ENCODE measurements at regions not wholly inside any gene's neighbourhood (a gene's known extent, or its start where the extent isn't known, plus 50 kb on each side); places are given as distances from the start of the nearest gene placed in this dataset.

GRCh38 chr22:49469896-49470740 is 357.6 kb downstream of the BRD1 start:
- Histone ChIP-seq H3K27ac (ENCODE audit: low read length) (no peak overlapping the region), H3K27me3 (ENCODE audit: insufficient read depth, low read length) (no peaks in the 10 kb centered on the region), H3K4me1 (ENCODE audit: insufficient read depth, low read length) (no peaks in the 10 kb centered on the region), H3K9me3 (ENCODE audit: insufficient read depth, low read depth, low read length) (no peaks in the 10 kb centered on the region), H3K9ac (ENCODE audit: low read depth, low read length) (no peak overlapping the region), H3K36me3 (ENCODE audit: insufficient read depth, low read depth, low read length) (no peaks in the 10 kb centered on the region), H3K4me3 (ENCODE audit: low read length) (no peak overlapping the region)

- H3K4me1 ChIP-seq (ENCODE audit: insufficient read depth, low read length), result no peaks in the 10 kb centered on the region
- no peaks in the 10 kb centered on the region for H3K27me3 ChIP-seq (ENCODE audit: insufficient read depth, low read length)
- no peaks in the 10 kb centered on the region for H3K36me3 ChIP-seq (ENCODE audit: insufficient read depth, low read depth, low read length)
- no peak overlapping the region for H3K27ac ChIP-seq (ENCODE audit: low read length)
- no peaks in the 10 kb centered on the region for H3K9me3 ChIP-seq (ENCODE audit: insufficient read depth, low read depth, low read length)
- no peak overlapping the region for H3K9ac ChIP-seq (ENCODE audit: low read depth, low read length)
- H3K4me3 ChIP-seq (ENCODE audit: low read length), result no peak overlapping the region
Measured at GRCh38 chr22:49468487-49469198, 359.0 kb downstream of the BRD1 start.

DNA sequence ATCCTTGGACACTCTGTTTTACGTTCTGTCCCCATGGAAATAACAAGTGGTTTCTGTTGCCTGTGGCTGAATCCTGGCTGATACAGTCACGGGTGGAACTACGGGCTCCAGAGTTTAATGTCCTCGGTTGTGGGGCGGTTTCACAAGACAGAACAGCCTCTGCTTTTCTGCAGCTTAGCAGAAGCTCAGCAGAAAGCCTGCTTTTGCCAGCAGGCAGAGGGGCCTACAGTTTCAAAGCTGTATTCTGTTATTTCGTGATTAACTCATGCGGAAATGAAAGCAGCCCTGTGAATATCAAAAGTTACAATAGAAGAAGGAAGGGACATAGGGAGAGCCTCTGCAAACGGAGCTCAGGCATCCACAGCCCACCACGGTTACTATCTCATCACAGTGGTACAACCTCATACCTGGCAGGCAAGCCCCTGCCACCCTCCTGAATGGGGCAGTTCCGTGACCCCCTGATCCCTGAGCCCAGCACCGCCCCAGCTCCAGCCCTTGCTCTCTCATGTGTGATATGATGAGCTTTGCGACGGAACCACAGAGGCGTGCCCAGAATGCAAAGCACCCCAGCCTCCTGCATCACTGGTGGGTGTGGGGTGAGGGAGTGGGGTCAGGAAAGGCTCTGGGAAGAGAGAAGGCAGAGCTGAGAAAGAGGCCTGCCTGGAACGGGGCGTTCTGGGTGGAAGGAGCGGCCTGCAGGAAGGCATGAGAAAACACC is 360.6 kb downstream of the BRD1 start:
- Histone ChIP-seq H3K27me3 (ENCODE audit: insufficient read depth, low read length) (no peaks in the 10 kb centered on the region), H3K9ac (ENCODE audit: low read depth, low read length) (no peak overlapping the region), H3K36me3 (ENCODE audit: insufficient read depth, low read depth, low read length) (no peaks in the 10 kb centered on the region), H3K4me3 (ENCODE audit: low read length) (no peak overlapping the region), H3K27ac (ENCODE audit: low read length) (no peak overlapping the region), H3K9me3 (ENCODE audit: insufficient read depth, low read depth, low read length) (no peaks in the 10 kb centered on the region), H3K4me1 (ENCODE audit: insufficient read depth, low read length) (no peaks in the 10 kb centered on the region)

- Histone ChIP-seq H3K27ac (ENCODE audit: low read length) (no peak overlapping the region), H3K36me3 (ENCODE audit: insufficient read depth, low read depth, low read length) (no peaks in the 10 kb centered on the region), H3K9me3 (ENCODE audit: insufficient read depth, low read depth, low read length) (no peaks in the 10 kb centered on the region), H3K4me3 (ENCODE audit: low read length) (no peak overlapping the region), H3K9ac (ENCODE audit: low read depth, low read length) (no peak overlapping the region), H3K4me1 (ENCODE audit: insufficient read depth, low read length) (no peaks in the 10 kb centered on the region), H3K27me3 (ENCODE audit: insufficient read depth, low read length) (no peaks in the 10 kb centered on the region)
Measured at GRCh38 chr22:49464037-49464436, 363.6 kb downstream of the BRD1 start.

- no peak overlapping the region for H3K9ac ChIP-seq (ENCODE audit: low read depth, low read length)
- H3K4me1 ChIP-seq (ENCODE audit: insufficient read depth, low read length), result no peaks in the 10 kb centered on the region
- H3K9me3 ChIP-seq (ENCODE audit: insufficient read depth, low read depth, low read length), result no peaks in the 10 kb centered on the region
- no peak overlapping the region for H3K4me3 ChIP-seq (ENCODE audit: low read length)
- no peaks in the 10 kb centered on the region for H3K36me3 ChIP-seq (ENCODE audit: insufficient read depth, low read depth, low read length)
- no peak overlapping the region for H3K27ac ChIP-seq (ENCODE audit: low read length)
- no peaks in the 10 kb centered on the region for H3K27me3 ChIP-seq (ENCODE audit: insufficient read depth, low read length)
Measured at GRCh38 chr22:49462795-49463194, 364.9 kb downstream of the BRD1 start.

DNA sequence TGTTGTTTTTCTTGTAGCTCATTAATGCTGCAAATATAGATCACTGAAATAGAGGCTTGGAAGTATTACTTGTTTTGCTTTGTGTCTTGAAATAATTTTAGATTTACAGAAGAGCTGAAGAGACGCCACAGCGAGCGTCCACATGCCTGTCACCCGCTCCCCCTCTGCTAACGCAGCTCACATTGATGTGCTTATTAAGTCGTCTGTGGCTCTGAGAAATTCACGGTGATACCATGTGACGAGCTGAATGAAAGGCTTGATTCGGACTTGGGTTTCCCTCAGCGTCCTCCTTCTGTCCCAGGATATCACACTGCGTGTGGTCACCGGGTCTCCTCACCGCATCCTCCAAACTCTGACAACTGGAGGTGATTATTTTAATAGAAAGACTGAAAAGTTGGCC is 365.4 kb downstream of the BRD1 start:
- H3K4me3 ChIP-seq (ENCODE audit: low read length), result no peak overlapping the region
- no peak overlapping the region for H3K9ac ChIP-seq (ENCODE audit: low read depth, low read length)
- no peaks in the 10 kb centered on the region for H3K9me3 ChIP-seq (ENCODE audit: insufficient read depth, low read depth, low read length)
- no peaks in the 10 kb centered on the region for H3K4me1 ChIP-seq (ENCODE audit: insufficient read depth, low read length)
- no peaks in the 10 kb centered on the region for H3K36me3 ChIP-seq (ENCODE audit: insufficient read depth, low read depth, low read length)
- no peaks in the 10 kb centered on the region for H3K27me3 ChIP-seq (ENCODE audit: insufficient read depth, low read length)
- H3K27ac ChIP-seq (ENCODE audit: low read length), result no peak overlapping the region

GRCh38 chr22:49461674-49462073 is 366.0 kb downstream of the BRD1 start:
- H3K9me3 ChIP-seq (ENCODE audit: insufficient read depth, low read depth, low read length), result no peaks in the 10 kb centered on the region
- H3K4me1 ChIP-seq (ENCODE audit: insufficient read depth, low read length), result no peaks in the 10 kb centered on the region
- H3K4me3 ChIP-seq (ENCODE audit: low read length), result no peak overlapping the region
- H3K36me3 ChIP-seq (ENCODE audit: insufficient read depth, low read depth, low read length), result no peaks in the 10 kb centered on the region
- no peak overlapping the region for H3K9ac ChIP-seq (ENCODE audit: low read depth, low read length)
- no peaks in the 10 kb centered on the region for H3K27me3 ChIP-seq (ENCODE audit: insufficient read depth, low read length)
- no peak overlapping the region for H3K27ac ChIP-seq (ENCODE audit: low read length)

GRCh38 chr22:49460592-49461281 is 366.9 kb downstream of the BRD1 start:
- Histone ChIP-seq H3K36me3 (ENCODE audit: insufficient read depth, low read depth, low read length) (no peaks in the 10 kb centered on the region), H3K9ac (ENCODE audit: low read depth, low read length) (no peak overlapping the region), H3K4me3 (ENCODE audit: low read length) (no peak overlapping the region), H3K4me1 (ENCODE audit: insufficient read depth, low read length) (no peaks in the 10 kb centered on the region), H3K27ac (ENCODE audit: low read length) (no peak overlapping the region), H3K27me3 (ENCODE audit: insufficient read depth, low read length) (no peaks in the 10 kb centered on the region), H3K9me3 (ENCODE audit: insufficient read depth, low read depth, low read length) (no peaks in the 10 kb centered on the region)

DNA sequence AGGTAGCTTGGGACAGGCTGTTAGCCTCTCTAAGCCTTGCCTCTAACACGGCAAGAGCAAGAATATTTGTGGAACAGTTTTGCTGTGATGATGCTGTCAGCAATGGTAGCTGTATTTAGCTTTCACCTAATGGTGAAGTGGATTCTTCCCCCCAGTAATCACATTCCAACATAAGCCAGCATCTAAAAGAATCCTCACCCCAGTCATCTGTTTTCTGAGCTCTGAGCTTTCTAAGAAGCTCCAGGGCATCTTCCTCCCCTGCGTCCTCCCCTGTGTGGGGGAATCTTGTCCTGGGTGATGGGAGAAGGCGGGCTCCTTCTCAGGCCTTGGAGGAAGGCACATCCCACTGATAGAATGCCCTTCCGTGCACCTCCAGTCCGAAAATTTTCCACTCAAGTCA is 367.6 kb downstream of the BRD1 start:
- Histone ChIP-seq H3K27ac (ENCODE audit: low read length) (no peak overlapping the region), H3K27me3 (ENCODE audit: insufficient read depth, low read length) (peaks cover under 1% of the 10 kb centered on the region; the same call in 1 of the 2 replicates), H3K9me3 (ENCODE audit: insufficient read depth, low read depth, low read length) (no peaks in the 10 kb centered on the region), H3K4me1 (ENCODE audit: insufficient read depth, low read length) (no peaks in the 10 kb centered on the region), H3K9ac (ENCODE audit: low read depth, low read length) (no peak overlapping the region), H3K4me3 (ENCODE audit: low read length) (no peak overlapping the region), H3K36me3 (ENCODE audit: insufficient read depth, low read depth, low read length) (no peaks in the 10 kb centered on the region)

GRCh38 chr22:49458708-49459099 is 369.0 kb downstream of the BRD1 start:
- peaks cover 6% of the 10 kb centered on the region; the same call in 1 of the 2 replicates for H3K27me3 ChIP-seq (ENCODE audit: insufficient read depth, low read length)
- H3K9me3 ChIP-seq (ENCODE audit: insufficient read depth, low read depth, low read length), result no peaks in the 10 kb centered on the region
- no peaks in the 10 kb centered on the region for H3K4me1 ChIP-seq (ENCODE audit: insufficient read depth, low read length)
- H3K27ac ChIP-seq (ENCODE audit: low read length), result no peak overlapping the region
- H3K4me3 ChIP-seq (ENCODE audit: low read length), result no peak overlapping the region
- H3K36me3 ChIP-seq (ENCODE audit: insufficient read depth, low read depth, low read length), result no peaks in the 10 kb centered on the region
- no peak overlapping the region for H3K9ac ChIP-seq (ENCODE audit: low read depth, low read length)

GRCh38 chr22:49457946-49458707 is 369.5 kb downstream of the BRD1 start:
- no peaks in the 10 kb centered on the region for H3K9me3 ChIP-seq (ENCODE audit: insufficient read depth, low read depth, low read length)
- peaks cover 9% of the 10 kb centered on the region; the same call in 1 of the 2 replicates for H3K27me3 ChIP-seq (ENCODE audit: insufficient read depth, low read length)
- no peaks in the 10 kb centered on the region for H3K36me3 ChIP-seq (ENCODE audit: insufficient read depth, low read depth, low read length)
- no peak overlapping the region for H3K27ac ChIP-seq (ENCODE audit: low read length)
- H3K4me3 ChIP-seq (ENCODE audit: low read length), result no peak overlapping the region
- H3K9ac ChIP-seq (ENCODE audit: low read depth, low read length), result no peak overlapping the region
- no peaks in the 10 kb centered on the region for H3K4me1 ChIP-seq (ENCODE audit: insufficient read depth, low read length)

All from iPS-20b (cell line).